Endothelial cell (in vitro differentiated cells): ENCODE measurements at regions not wholly inside any gene's neighbourhood (a gene's known extent, or its start where the extent isn't known, plus 50 kb on each side); places are given as distances from the start of the nearest gene placed in this dataset.

Experiments
- DNase-seq: peaks from one replicate; pipeline ENCODE4 v3.0.0; 2021; ENCODE audit warnings: low spot score
- H3K27ac Mint-ChIP-seq: one replicate; pipeline ENCODE4 v1.8.0; 2021; ENCODE audit warnings: mixed read lengths, inconsistent platforms; ENCODE audit not compliant: unreplicated experiment
- H3K27me3 Mint-ChIP-seq: one replicate; pipeline ENCODE4 v1.8.0; 2021; ENCODE audit warnings: mild to moderate bottlenecking, moderate library complexity, mixed read lengths, inconsistent platforms; ENCODE audit not compliant: unreplicated experiment
- H3K36me3 Mint-ChIP-seq: one replicate; pipeline ENCODE4 v1.8.0; 2021; ENCODE audit warnings: mild to moderate bottlenecking, low read depth, mixed read lengths, inconsistent platforms; ENCODE audit not compliant: unreplicated experiment
- H3K4me1 Mint-ChIP-seq: one replicate; pipeline ENCODE4 v1.8.0; 2021; ENCODE audit warnings: mild to moderate bottlenecking, mixed read lengths, inconsistent platforms; ENCODE audit not compliant: unreplicated experiment
- H3K4me3 Mint-ChIP-seq: one replicate; pipeline ENCODE4 v1.8.0; 2021; ENCODE audit warnings: mild to moderate bottlenecking, mixed read lengths, inconsistent platforms; ENCODE audit not compliant: unreplicated experiment
- H3K9me3 Mint-ChIP-seq: one replicate; pipeline ENCODE4 v1.8.0; 2021; ENCODE audit warnings: mixed read lengths, inconsistent platforms; ENCODE audit not compliant: unreplicated experiment
- CTCF ChIP-seq: fragments of 200-600 bp; sonication (generic); IDR thresholded peaks from one replicate; pipeline ENCODE4 v1.5.0; 2021; ENCODE audit warnings: antibody characterized with exemption; ENCODE audit not compliant: unreplicated experiment

GRCh38 chr9:32069169-32069813, 315.2 kb upstream of the ACO1 start:
- H3K27me3 Mint-ChIP-seq = no peaks in the 10 kb centered on the region
- H3K4me3 Mint-ChIP-seq = no peak overlapping the region
- H3K4me1 Mint-ChIP-seq = peaks cover 10% of the 10 kb centered on the region
- no peaks in the 10 kb centered on the region for H3K9me3 Mint-ChIP-seq
- H3K36me3 Mint-ChIP-seq = no peaks in the 10 kb centered on the region
- peak; percentile 66 for TF ChIP-seq CTCF
- no peak overlapping the region for H3K27ac Mint-ChIP-seq
- DNase-seq = no peak

DNA sequence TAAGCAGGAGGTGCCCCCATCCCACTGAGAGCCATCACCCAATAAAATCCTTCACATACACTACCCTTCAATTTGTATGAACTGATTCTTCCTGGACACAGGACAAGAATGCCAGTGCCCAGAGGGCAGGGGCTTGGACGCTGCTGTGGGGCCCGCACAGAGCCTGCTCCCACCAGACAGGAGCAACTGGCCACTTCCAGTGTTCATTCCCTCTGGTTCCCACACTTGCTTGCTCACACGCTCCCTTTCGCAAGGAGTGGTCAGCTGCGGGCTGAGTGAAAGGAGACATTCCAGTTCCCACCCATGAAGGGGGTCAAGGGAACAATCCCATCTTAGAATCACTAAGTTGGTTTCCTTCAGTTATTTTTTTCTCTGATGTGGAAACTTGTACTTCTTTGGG, 314.5 kb upstream of the ACO1 start:
- no peaks in the 10 kb centered on the region for H3K36me3 Mint-ChIP-seq
- H3K4me1 Mint-ChIP-seq = peaks cover 10% of the 10 kb centered on the region
- no peak overlapping the region for H3K4me3 Mint-ChIP-seq
- no peak for DNase-seq
- no peak overlapping the region for H3K27ac Mint-ChIP-seq
- TF ChIP-seq CTCF = no peak
- no peaks in the 10 kb centered on the region for H3K9me3 Mint-ChIP-seq
- H3K27me3 Mint-ChIP-seq = peaks cover 3% of the 10 kb centered on the region

GRCh38 chr9:32072570-32072969, 311.9 kb upstream of the ACO1 start:
- no peak for DNase-seq
- no peak for TF ChIP-seq CTCF
- Mint-ChIP-seq H3K4me3 (no peak overlapping the region), H3K36me3 (no peaks in the 10 kb centered on the region), H3K27me3 (peaks cover 3% of the 10 kb centered on the region), H3K4me1 (no peaks in the 10 kb centered on the region), H3K27ac (no peak overlapping the region), H3K9me3 (no peaks in the 10 kb centered on the region)

DNA sequence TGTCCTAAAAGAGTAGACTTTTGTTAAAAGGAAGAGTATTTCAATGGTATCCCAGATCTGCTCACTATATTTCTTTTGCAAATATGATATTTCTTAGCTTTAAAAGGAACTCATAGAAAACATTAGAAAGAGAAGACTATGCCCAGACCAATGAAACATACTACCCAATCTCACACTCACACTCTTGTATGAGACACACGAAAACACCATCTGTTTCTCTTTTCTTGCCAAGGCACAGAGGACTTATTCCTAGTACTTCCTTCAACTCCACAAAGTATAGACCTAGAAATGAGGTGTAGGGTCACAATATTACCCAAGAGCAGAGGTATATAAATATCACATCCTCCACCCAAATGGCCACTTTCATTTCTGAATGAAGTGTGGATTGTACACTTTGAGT, 292.4 kb upstream of the ACO1 start:
- H3K27me3 Mint-ChIP-seq = no peaks in the 10 kb centered on the region
- H3K9me3 Mint-ChIP-seq = no peaks in the 10 kb centered on the region
- no peak for DNase-seq
- H3K4me1 Mint-ChIP-seq = no peaks in the 10 kb centered on the region
- H3K36me3 Mint-ChIP-seq = no peaks in the 10 kb centered on the region
- no peak overlapping the region for H3K4me3 Mint-ChIP-seq
- no peak for TF ChIP-seq CTCF
- H3K27ac Mint-ChIP-seq = no peak overlapping the region

GRCh38 chr9:32117291-32117690, 267.2 kb upstream of the ACO1 start:
- no peaks in the 10 kb centered on the region for H3K9me3 Mint-ChIP-seq
- TF ChIP-seq CTCF = no peak
- no peaks in the 10 kb centered on the region for H3K36me3 Mint-ChIP-seq
- H3K27me3 Mint-ChIP-seq = peaks cover 2% of the 10 kb centered on the region
- H3K27ac Mint-ChIP-seq = no peak overlapping the region
- DNase-seq = no peak
- H3K4me3 Mint-ChIP-seq = no peak overlapping the region
- no peaks in the 10 kb centered on the region for H3K4me1 Mint-ChIP-seq
